ENCODE measurements at regions not wholly inside any gene's neighbourhood (a gene's known extent, or its start where the extent isn't known, plus 50 kb on each side); places are given as distances from the start of the nearest gene placed in this dataset.
A peak's percentile ranks its signal among the peaks of the same experiment; 100 is the strongest.

DNA sequence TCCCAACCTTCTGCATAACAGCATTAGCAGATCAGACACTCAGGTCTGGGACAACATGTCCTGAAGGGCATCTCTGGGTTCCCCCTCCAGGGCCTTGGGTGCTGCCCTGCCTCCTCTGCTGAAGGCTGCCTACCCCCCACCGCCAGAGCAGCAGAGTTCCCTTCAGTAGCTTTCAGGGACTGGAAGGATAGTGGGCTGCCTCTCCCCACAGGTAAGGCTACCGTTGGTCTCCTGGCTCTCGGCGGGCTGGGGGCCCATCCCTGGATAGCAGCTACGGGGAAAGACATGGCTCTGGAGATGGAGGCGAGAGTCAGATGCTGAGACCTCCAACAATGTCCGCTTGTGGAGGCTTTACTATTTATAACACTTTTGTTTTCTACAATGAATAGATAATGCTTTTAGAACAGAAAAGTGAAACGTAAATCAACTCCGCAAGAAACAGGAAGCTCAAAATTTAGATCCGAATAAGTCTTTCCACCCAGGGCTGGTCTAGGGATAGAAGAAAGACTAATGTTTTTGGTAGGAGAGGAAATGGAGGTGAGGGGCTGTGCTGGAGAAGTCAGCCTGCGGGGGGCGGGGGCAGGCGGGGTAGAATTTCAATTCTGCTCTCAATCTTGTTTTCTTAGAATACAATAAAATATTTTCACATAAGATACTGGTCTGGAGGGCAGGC, 58.4 kb downstream of the ARL4C start:
- H3K27me3 ChIP-seq (ENCODE audit: insufficient read depth, low read length): no peaks in the 10 kb centered on the region
- no peak overlapping the region for H3K4me3 ChIP-seq (ENCODE audit: insufficient read depth, low read length)
- TF ChIP-seq, protein P1, sequence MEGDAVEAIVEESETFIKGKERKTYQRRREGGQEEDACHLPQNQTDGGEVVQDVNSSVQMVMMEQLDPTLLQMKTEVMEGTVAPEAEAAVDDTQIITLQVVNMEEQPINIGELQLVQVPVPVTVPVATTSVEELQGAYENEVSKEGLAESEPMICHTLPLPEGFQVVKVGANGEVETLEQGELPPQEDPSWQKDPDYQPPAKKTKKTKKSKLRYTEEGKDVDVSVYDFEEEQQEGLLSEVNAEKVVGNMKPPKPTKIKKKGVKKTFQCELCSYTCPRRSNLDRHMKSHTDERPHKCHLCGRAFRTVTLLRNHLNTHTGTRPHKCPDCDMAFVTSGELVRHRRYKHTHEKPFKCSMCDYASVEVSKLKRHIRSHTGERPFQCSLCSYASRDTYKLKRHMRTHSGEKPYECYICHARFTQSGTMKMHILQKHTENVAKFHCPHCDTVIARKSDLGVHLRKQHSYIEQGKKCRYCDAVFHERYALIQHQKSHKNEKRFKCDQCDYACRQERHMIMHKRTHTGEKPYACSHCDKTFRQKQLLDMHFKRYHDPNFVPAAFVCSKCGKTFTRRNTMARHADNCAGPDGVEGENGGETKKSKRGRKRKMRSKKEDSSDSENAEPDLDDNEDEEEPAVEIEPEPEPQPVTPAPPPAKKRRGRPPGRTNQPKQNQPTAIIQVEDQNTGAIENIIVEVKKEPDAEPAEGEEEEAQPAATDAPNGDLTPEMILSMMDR (IDR thresholded peaks at IDR 0.05; ENCODE audit: extremely low read depth, low read depth, low read length): no peak
- no peaks in the 10 kb centered on the region for H4K20me1 ChIP-seq (ENCODE audit: insufficient read depth, low read length)
- no peak overlapping the region for H3K4me2 ChIP-seq (ENCODE audit: insufficient read depth, low read length)
- no peaks in the 10 kb centered on the region for H3K9me3 ChIP-seq (ENCODE audit: low read depth, low read length)
- no peak overlapping the region for H3K27ac ChIP-seq (ENCODE audit: low read depth, low read length)
- peaks cover 9% of the 10 kb centered on the region for H3K4me1 ChIP-seq (ENCODE audit: insufficient read depth, low read length)
- no peaks in the 10 kb centered on the region for H3K79me2 ChIP-seq (ENCODE audit: insufficient read depth, low read length)
- H3K36me3 ChIP-seq (ENCODE audit: insufficient read depth, low read length): no peaks in the 10 kb centered on the region
- DNase-seq (ENCODE audit: insufficient read length, low spot score, missing footprints): no peak
- no peak overlapping the region for H2AFZ ChIP-seq (ENCODE audit: low read length)

DNA sequence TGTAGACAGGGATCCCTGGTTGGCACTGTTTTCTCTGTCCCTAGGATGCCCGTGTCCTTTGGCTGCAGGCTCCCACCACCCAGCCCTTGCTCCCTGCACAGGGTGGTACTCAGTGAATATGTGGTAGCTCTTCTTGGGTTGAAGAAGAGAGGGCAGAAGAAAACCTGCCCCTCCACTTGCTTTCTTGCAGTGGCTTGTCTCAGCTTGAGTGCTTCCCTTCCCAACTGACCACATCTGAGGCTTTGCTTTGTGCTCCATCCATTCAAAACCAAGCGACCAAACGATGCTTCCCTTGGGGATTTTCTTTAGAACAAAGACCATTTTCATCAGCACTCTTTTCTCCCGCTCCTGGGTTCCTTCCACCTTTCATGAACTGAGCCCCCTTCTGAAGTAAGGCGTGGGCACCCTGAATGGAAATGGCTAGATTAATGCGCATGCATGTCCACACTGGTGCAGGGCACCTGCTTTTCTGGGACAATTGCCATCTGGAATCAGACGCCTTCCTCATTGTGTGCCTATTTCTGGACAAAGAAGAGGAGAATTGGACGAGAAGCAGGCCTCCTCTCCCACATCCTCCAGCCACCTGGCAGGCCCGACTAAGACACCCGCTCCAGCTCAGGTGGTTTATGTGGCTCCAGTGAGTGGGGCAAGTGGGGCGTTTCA, 59.1 kb downstream of the ARL4C start:
- Histone ChIP-seq H3K4me3 (ENCODE audit: insufficient read depth, low read length) (no peak overlapping the region), H3K36me3 (ENCODE audit: insufficient read depth, low read length) (no peaks in the 10 kb centered on the region), H4K20me1 (ENCODE audit: insufficient read depth, low read length) (no peaks in the 10 kb centered on the region), H2AFZ (ENCODE audit: low read length) (no peak overlapping the region), H3K27me3 (ENCODE audit: insufficient read depth, low read length) (no peaks in the 10 kb centered on the region), H3K9me3 (ENCODE audit: low read depth, low read length) (no peaks in the 10 kb centered on the region), H3K79me2 (ENCODE audit: insufficient read depth, low read length) (no peaks in the 10 kb centered on the region), H3K4me1 (ENCODE audit: insufficient read depth, low read length) (peaks cover 9% of the 10 kb centered on the region), H3K4me2 (ENCODE audit: insufficient read depth, low read length) (no peak overlapping the region), H3K27ac (ENCODE audit: low read depth, low read length) (no peak overlapping the region)
- TF ChIP-seq, protein P1 (IDR thresholded peaks at IDR 0.05; ENCODE audit: extremely low read depth, low read depth, low read length): no peak
- no peak for DNase-seq (ENCODE audit: insufficient read length, low spot score, missing footprints)

DNA sequence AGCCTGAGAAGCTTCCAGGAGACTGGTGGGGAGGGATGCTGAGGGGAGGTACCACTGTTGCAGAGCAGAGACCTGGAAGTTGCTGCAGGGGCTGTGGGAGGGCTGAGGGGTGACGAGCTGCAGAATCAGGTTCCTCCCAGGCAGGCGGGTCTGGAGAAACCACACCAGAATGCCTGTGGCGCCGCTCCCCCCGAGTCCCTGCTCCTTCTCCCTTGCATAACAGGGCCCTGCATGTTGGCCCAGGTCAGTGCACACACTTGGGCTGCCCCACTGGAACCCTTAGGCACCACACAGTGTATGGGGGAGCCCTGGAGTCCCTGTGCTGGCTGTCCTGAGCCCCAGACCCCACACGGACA, 60.4 kb downstream of the ARL4C start:
- Histone ChIP-seq H3K27me3 (ENCODE audit: insufficient read depth, low read length) (no peaks in the 10 kb centered on the region), H3K4me3 (ENCODE audit: insufficient read depth, low read length) (no peak overlapping the region), H3K4me2 (ENCODE audit: insufficient read depth, low read length) (peak overlapping the region; percentile 27), H3K27ac (ENCODE audit: low read depth, low read length) (no peak overlapping the region), H3K9me3 (ENCODE audit: low read depth, low read length) (no peaks in the 10 kb centered on the region), H3K36me3 (ENCODE audit: insufficient read depth, low read length) (no peaks in the 10 kb centered on the region), H3K79me2 (ENCODE audit: insufficient read depth, low read length) (no peaks in the 10 kb centered on the region), H3K4me1 (ENCODE audit: insufficient read depth, low read length) (peaks cover 9% of the 10 kb centered on the region), H2AFZ (ENCODE audit: low read length) (peak overlapping the region; percentile 70), H4K20me1 (ENCODE audit: insufficient read depth, low read length) (no peaks in the 10 kb centered on the region)
- TF ChIP-seq, protein P1 (IDR thresholded peaks at IDR 0.05; ENCODE audit: extremely low read depth, low read depth, low read length): no peak
- DNase-seq (ENCODE audit: insufficient read length, low spot score, missing footprints): peak; percentile 55

DNA sequence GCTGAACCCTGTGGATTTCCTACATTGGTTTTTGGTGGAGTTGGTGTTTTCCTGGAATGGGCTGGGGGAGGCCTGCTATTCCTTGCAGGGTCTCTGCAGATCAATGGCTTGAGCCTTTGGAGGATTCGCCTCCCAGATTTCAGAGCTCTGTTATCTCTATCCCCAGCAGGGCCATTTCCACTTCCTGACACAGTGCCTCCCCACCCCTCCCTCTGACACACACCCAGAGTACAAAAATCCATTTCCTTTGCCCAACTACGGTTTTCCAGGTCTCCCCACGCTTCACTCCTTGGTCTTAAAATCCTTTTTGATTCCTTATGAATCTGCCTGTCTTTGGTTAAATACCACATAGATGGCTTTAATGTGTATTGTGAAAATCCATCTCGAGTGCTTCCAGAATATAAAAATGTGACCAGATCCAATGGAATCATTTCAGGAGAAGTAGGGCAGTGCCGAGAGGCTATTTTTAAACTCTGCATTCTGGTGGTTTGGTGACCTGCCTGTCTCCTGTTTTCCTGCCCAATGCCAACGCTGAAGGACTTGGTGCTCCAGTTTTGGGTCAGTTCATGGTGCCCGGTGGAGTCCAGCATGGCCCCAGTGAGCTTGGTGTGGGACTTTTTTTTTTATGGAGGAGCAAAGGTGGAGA, 60.9 kb downstream of the ARL4C start:
- Histone ChIP-seq H3K36me3 (ENCODE audit: insufficient read depth, low read length) (no peaks in the 10 kb centered on the region), H3K79me2 (ENCODE audit: insufficient read depth, low read length) (no peaks in the 10 kb centered on the region), H2AFZ (ENCODE audit: low read length) (peak overlapping the region; percentile 70), H3K27ac (ENCODE audit: low read depth, low read length) (no peak overlapping the region), H3K4me2 (ENCODE audit: insufficient read depth, low read length) (peak overlapping the region; percentile 27), H4K20me1 (ENCODE audit: insufficient read depth, low read length) (no peaks in the 10 kb centered on the region), H3K4me3 (ENCODE audit: insufficient read depth, low read length) (no peak overlapping the region), H3K27me3 (ENCODE audit: insufficient read depth, low read length) (no peaks in the 10 kb centered on the region), H3K4me1 (ENCODE audit: insufficient read depth, low read length) (peaks cover 9% of the 10 kb centered on the region), H3K9me3 (ENCODE audit: low read depth, low read length) (no peaks in the 10 kb centered on the region)
- TF ChIP-seq, protein P1 (IDR thresholded peaks at IDR 0.05; ENCODE audit: extremely low read depth, low read depth, low read length): no peak
- DNase-seq (ENCODE audit: insufficient read length, low spot score, missing footprints): peak; percentile 78
